GM18951 (cell line): ENCODE measurements at regions not wholly inside any gene's neighbourhood (a gene's known extent, or its start where the extent isn't known, plus 50 kb on each side); places are given as distances from the start of the nearest gene placed in this dataset.

Experiments
- POLR2A ChIP-seq: IDR thresholded peaks from 4 replicates; pipeline ENCODE4 v1.6.1; 2011; ENCODE audit warnings: mild to moderate bottlenecking; ENCODE audit not compliant: insufficient read length, insufficient read depth; ENCODE audit errors: extremely low read depth
- in situ Hi-C: fragments of 300-500 bp; cut with MboI; formaldehyde crosslinking; loops from one replicate; pipeline ENCODE4 v1.12.0; 2022; ENCODE audit warnings: low sequenced_read_pairs, mixed read lengths, inconsistent platforms; ENCODE audit not compliant: unreplicated experiment

DNA sequence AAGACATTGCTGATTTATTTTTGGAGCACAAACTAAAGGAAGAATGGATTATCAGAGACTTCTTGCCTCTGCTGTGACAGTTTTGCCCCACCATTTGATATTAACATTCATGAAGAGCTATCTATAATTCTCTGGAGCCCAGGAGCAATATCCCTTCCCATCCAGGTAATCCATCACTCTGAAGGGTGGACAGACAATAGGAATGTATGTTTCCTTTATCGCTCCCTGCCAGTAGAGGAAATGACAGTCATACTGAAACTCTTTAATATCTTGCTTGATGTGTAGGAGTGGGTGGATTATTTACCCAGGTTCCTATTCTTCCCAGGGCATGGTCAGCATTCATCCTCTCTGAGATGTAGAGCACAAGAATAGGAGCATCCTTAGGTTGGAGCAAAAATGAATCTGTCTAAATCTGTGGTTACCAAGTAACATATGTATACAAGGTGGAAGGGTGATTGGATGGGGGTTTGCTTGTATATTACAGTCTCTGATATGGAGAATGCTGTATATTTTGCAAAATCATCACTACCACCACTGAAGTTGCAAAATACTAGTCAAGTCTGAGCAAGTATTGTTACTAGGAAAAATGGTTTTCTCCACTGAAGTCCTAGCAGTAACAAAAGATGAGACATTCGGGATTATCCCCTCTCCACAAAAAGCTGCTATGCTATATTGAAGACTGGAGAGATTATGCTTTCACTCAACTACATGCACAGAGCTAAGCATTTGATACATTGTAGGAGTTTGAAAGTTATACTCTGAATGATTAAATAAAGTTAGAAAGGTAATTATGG lies 151.6 kb downstream of the CBLL2 start:
- no peak for TF ChIP-seq POLR2A
- in situ Hi-C loops: no loop called here

DNA sequence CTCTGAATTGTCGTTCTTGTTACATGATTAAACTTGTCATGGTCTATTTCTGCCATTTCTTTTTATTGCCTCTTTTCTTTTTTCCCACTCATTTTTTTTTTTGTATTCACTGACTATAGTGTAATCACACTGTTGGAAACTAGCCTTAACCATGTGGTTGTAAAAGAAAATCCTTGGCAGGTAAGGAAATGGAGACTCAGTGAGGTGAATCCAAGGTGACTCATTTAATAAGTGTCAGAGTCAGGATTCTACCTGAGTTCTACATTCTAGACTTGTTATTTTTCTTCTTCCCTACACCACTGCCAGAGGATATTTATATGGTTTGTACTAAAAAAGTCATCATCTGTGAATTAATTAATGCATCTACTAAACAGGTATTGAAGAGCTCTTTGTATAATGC lies 152.2 kb downstream of the CBLL2 start:
- no peak for TF ChIP-seq POLR2A
- in situ Hi-C loops: no loop called here

DNA sequence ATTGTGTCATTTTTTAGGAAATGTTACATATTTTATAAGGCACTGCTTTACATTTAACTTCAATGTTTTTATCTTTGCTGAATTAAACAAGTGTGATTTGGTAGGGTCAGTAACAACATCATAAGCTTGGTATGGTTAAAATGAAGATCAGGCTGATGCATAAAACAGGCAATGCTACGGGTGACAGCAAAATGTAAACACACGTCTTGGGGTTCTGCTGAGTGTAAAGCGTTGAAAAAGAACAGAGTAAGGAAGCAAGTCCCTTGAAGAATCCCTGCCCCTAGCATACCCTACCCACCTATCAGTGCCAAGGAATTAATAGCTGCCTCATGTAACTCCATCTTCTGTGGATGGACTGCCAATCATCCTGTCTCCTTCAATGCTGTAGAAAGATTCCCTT lies 157.0 kb downstream of the CBLL2 start:
- in situ Hi-C loops: no loop called here
- TF ChIP-seq POLR2A: no peak

DNA sequence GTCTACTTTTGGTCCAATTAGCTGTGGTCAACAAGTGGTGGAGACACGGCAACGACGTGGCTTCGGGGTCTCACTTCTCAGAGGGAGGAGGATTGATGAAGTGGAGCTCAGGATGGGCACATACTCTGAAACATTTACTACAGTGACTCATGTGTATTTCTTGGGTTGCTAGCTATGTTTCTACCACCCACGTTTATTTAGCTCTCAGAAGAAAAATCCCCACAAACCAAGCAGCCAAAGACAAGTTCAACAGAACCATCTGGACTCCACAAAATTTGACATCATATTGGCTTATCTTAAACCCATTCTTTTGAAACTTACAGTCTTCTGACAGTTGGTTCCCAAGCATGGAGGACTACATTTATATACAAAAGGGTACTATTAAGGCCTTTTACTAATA lies 158.0 kb downstream of the CBLL2 start:
- in situ Hi-C loops: no loop called here
- TF ChIP-seq POLR2A: no peak

DNA sequence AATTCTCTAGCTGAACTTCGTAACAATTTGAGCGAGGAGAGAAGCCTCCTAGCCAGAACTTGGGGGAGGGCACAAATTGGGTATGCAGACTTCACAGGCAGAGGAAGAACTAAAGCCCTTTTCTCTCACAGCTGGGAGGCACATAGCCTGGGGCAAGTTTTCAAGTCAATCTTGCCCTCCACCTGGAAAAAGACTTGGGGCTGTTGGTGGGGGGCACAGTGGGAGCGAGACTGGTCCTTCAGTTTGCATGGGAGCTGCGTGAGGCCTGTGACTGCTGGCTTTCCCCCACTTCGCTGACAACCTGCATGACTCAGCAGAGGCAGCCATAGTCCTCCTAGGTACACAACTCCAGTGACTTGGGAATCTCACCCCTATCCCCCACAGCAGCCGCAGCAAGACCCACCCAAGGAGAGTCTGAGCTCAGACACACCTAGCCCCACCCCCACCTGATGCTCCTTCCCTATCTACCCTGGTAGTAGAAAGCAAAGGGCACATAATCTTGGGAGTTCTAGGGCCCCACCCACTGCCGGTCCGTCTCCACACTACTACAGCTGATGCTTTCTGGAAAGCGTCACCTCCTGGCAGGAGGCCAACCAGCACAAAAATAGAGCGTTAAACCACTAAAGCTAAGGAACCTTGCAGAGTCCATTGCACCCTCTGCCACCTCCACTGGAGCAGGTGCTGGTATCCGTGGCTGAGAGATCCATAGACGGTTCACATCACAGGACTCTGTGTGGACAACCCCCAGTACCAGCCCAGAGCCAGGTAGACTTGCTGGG lies 160.8 kb downstream of the CBLL2 start:
- in situ Hi-C loops: no loop called here
- TF ChIP-seq POLR2A: no peak

DNA sequence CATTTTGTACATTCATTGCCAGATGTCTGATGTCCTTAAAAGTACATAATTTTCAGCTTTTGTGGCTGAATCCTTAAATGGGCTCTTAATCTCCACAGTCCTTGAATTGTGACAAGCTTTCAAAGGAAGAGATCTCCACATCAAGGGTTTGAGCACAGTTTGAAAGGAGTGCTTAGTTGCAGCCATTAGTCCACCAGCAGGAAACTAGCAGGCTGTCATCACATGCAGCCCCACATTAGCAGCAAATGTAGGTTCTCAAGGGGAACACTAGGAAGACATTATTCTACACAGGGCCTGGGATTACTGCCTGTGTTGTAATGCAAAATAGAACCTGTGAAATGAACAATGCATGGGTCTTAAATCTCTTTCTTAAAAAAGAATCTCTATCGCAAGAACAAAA lies 173.2 kb downstream of the CBLL2 start:
- no peak for TF ChIP-seq POLR2A
- in situ Hi-C loops: no loop called here

DNA sequence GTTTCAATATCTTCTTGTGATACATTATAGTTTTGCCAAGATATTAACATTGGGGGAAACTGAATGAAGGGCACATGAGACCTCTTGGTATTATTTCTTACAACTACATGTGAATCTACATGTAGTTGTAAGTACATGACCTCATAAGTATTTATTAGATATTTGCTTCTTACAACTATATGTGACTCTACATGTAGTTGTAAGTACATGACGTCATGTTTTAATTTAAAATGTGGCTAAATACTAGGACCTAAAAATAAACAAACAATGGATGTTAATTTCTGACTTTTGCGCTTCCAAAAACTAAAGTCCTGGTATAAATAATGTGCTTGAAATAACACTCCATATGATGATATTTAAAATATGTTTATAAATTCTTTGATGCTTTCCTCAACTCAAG lies 190.2 kb downstream of the CBLL2 start:
- in situ Hi-C loops: no loop called here

DNA sequence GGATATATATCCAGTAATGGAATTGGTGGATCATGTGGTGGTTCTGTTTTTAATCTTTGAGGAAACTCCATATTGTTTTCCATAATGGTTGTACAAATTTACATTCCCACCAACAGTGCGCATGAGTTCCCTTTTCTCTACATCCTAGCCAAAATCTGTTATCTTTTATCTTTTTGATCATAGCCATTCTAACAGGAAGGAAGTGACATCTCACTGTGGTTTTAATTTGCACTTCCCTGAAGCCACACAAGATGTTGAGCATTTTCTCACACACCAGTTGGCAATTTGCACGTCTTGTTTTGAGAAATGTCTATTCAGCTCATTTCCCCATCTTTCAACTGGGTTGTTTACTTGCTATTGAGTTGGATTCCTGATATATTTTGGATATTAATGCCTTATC lies 194.9 kb downstream of the CBLL2 start:
- no peak for TF ChIP-seq POLR2A
- in situ Hi-C loops: no loop called here

More for the DNA sequence above, 190.2 kb downstream of the CBLL2 start:
- TF ChIP-seq POLR2A: no peak

DNA sequence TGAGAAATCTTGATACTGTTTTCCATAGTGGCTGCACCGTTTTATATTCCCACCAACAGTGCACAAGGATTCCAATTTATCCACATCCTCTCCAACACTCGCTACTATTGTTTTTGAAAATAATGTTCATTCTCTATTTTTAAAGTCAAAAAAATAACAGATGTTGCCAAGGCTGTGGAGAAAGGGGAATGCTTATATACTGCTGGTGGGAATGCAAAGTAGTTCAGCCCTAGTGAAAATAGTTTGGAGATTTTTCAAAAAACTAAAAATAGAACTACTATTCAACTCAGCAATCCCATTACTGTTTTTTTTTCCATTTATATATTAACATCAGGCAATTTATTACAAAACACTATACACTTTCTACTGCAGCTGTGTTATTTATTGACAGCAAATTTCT lies 208.7 kb downstream of the CBLL2 start:
- in situ Hi-C loops: no loop called here

DNA sequence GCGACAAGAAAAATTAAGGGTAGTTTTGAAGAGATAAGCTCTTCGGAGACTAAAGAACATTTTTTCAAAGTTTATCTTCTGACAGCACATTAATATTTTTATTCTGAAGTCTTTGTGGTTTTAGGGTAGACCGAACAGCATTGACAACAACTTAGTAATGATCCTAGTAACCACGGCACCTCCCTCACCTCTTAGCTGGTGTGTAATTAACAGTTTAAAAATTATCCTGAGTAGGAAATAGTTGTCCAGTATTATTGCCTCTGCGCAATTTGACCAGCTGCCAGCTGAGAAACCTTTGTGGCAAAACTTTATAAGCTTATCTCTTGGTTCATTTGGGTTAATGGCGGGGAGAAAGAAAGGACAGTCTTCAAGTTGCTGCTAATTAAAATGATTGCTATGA lies 213.6 kb downstream of the CBLL2 start:
- no peak for TF ChIP-seq POLR2A
- in situ Hi-C loops: no loop called here

More for the DNA sequence above, 208.7 kb downstream of the CBLL2 start:
- no peak for TF ChIP-seq POLR2A

DNA sequence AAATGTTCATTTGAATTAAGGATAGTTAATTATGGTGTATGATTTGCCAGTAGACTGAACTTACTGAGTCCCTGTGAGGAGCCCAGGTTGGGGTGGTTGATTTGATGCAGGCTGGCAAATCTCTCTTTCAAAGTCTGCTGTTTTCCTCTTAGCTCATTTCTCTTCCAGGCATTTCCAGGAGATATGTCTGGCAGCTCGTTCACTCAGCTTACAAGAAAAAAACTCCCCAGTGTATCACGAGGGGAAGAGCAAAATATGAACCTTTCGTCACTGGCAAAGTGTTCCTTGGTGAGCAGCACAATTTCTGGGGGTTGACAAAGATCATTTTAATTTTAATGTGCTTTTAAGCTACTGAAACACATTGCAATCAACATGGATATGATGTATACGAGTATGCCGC lies 244.2 kb downstream of the CBLL2 start:
- in situ Hi-C loops: no loop called here

DNA sequence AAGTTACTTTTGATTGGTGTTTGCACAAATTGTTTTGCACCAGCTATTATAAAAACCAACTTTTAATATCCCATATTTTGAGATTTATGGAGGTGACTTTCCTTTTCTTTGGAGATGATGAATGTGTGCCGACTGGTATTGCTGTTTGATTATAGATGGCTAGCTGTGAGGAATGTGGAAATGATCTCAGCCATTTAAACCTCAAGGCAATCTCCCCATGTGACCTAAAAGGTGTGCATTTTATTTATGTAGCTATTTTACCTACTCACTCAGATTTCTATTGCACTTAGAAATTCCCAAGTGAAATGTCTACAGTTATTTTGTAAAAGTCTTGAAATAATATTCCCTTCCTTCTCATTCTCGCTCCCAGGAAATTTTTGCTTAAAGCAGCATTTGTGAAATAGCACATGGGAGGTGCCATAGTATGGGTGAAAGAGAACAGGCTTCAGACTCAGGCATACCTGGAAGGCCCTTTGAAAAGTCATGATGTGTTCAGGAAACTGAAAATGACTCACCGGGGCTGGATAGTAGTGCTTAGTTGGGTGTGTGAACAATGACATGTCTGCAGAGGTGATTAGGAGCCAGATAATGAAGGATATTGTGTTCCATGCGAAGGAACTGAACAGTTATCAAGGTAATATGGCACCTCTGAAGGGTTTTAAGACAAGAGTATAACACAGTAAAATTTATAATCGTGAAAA lies 247.6 kb downstream of the CBLL2 start:
- in situ Hi-C loops: no loop called here
- TF ChIP-seq POLR2A: no peak

More for the DNA sequence above, 244.2 kb downstream of the CBLL2 start:
- no peak for TF ChIP-seq POLR2A

DNA sequence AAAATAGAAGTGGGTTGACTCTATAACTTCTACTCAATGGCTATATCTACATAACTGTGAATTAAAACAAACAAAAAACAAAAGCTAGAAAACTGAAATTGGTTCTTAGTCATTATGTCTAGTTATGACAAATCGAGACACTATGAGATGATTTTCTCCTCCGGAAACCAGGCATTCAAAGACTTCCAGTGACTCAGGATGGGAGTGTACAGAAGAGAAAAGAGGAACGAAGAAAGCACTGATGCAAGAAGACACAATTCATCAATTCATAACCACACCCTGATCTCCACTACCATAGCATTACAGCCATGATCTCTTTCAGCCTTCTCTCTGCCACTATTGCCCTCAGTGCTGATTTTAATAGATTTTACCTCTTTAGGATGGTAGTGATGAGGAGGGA lies 253.6 kb downstream of the CBLL2 start:
- no peak for TF ChIP-seq POLR2A
- in situ Hi-C loops: no loop called here
